IMR-90 (cell line): ENCODE measurements at regions not wholly inside any gene's neighbourhood (a gene's known extent, or its start where the extent isn't known, plus 50 kb on each side); places are given as distances from the start of the nearest gene placed in this dataset.

Experiments
- ATAC-seq: fragments of 200-7000 bp; cut with Tn5 transposase; 2 replicates; pipeline ENCODE4 v1.9.1; 2020; ENCODE audit warnings: low read depth, mild to moderate bottlenecking, moderate library complexity
- BruUV-seq: library from RNA; stranded (reverse); fragments of 400-500 nt; replicated peaks from 2 replicates; lab custom pipeline; 2021; lab: Mats Ljungman, UMichigan
- CTCF ChIA-PET: fragments of 300-600 bp; formaldehyde crosslinking; extraction: SDS; loops from one replicate; lab custom pipeline; 2021; ENCODE audit warnings: antibody characterized with exemption; lab: Yijun Ruan, JAX
- POLR2A ChIA-PET: fragments of 300-600 bp; sonication (Branson Sonifier 250); formaldehyde crosslinking; loops from one replicate; lab custom pipeline; 2022; ENCODE audit warnings: antibody characterized with exemption; ENCODE audit not compliant: unreplicated experiment; lab: Charles Lee
- DNase-seq: peaks from one replicate; pipeline ENCODE4 v3.0.0; 2013
- H2AFZ ChIP-seq: replicated peaks from 2 replicates; pipeline ENCODE3; 2013; ENCODE audit warnings: low read length, mild to moderate bottlenecking; ENCODE audit not compliant: poor library complexity
- H2AK5ac ChIP-seq: 2 replicates; pipeline ENCODE4 v1.6.1; 2013; ENCODE audit warnings: low read depth, low read length, inconsistent platforms
- H2AK9ac ChIP-seq: replicated peaks from 2 replicates; pipeline ENCODE3; 2013; ENCODE audit warnings: mild to moderate bottlenecking, low read depth, low read length, moderate library complexity; ENCODE audit not compliant: poor library complexity
- H2BK120ac ChIP-seq: 2 replicates; pipeline ENCODE4 v1.6.1; 2013; ENCODE audit warnings: low read depth, low read length, inconsistent platforms
- H2BK15ac ChIP-seq: 3 replicates; pipeline ENCODE4 v1.6.1; 2013; ENCODE audit warnings: low read depth, low read length, inconsistent platforms
- H2BK20ac ChIP-seq: 2 replicates; pipeline ENCODE4 v1.6.1; 2013; ENCODE audit warnings: low read depth, mild to moderate bottlenecking, inconsistent platforms, low read length, moderate library complexity
- H2BK5ac ChIP-seq: 2 replicates; pipeline ENCODE4 v1.6.1; 2013; ENCODE audit warnings: mild to moderate bottlenecking, low read depth, low read length, inconsistent platforms; ENCODE audit not compliant: poor library complexity, severe bottlenecking
- H3K14ac ChIP-seq: replicated peaks from 2 replicates; pipeline ENCODE4 v1.6.1; 2013; ENCODE audit warnings: low read depth, low read length, inconsistent platforms
- H3K18ac ChIP-seq: 2 replicates; pipeline ENCODE4 v1.6.1; 2013; ENCODE audit warnings: low read depth, low read length, control low read depth
- H3K23ac ChIP-seq: 2 replicates; pipeline ENCODE4 v1.6.1; 2013; ENCODE audit warnings: low read depth, low read length, inconsistent platforms
- H3K27ac ChIP-seq: 2 replicates; pipeline ENCODE4 v1.5.1; 2013; ENCODE audit warnings: mild to moderate bottlenecking, control low read depth, low read length; ENCODE audit not compliant: insufficient read depth
- H3K27me3 ChIP-seq: 2 replicates; pipeline ENCODE4 v1.6.1; 2013; ENCODE audit warnings: low read length; ENCODE audit not compliant: control insufficient read depth, insufficient read depth
- H3K36me3 ChIP-seq: 2 replicates; pipeline ENCODE4 v1.6.1; 2013; ENCODE audit warnings: low read length, mixed read lengths; ENCODE audit not compliant: control insufficient read depth, insufficient read depth
- H3K4ac ChIP-seq: 2 replicates; pipeline ENCODE4 v1.6.1; 2013; ENCODE audit warnings: low read depth, low read length, inconsistent platforms
- H3K4me1 ChIP-seq: 2 replicates; pipeline ENCODE4 v1.6.1; 2013; ENCODE audit warnings: low read length, mixed read lengths; ENCODE audit not compliant: control insufficient read depth, insufficient read depth
- H3K4me2 ChIP-seq: 2 replicates; pipeline ENCODE4 v1.6.1; 2013; ENCODE audit warnings: low read depth, mild to moderate bottlenecking, control low read depth, low read length, moderate library complexity
- H3K4me3 ChIP-seq: 2 replicates; pipeline ENCODE4 v1.5.1; 2013; ENCODE audit warnings: low read depth, mild to moderate bottlenecking, control low read depth, low read length, moderate library complexity; ENCODE audit not compliant: insufficient read depth
- H3K56ac ChIP-seq: 2 replicates; pipeline ENCODE4 v1.6.1; 2013; ENCODE audit warnings: low read length, inconsistent platforms; ENCODE audit not compliant: insufficient read depth; ENCODE audit errors: extremely low read depth
- H3K79me1 ChIP-seq, 2 experiments: 2 replicates each; pipeline ENCODE4 v1.6.1; 2013; ENCODE audit warnings: low read length in 2 of 2, inconsistent platforms in 1 of 2, low read depth in 1 of 2
- H3K9ac ChIP-seq: 2 replicates; pipeline ENCODE4 v1.6.1; 2013; ENCODE audit warnings: low read depth, low read length, control low read depth
- H3K9me1 ChIP-seq: 2 replicates; pipeline ENCODE4 v1.6.1; 2013; ENCODE audit warnings: low read length, inconsistent platforms; ENCODE audit not compliant: insufficient read depth
- H3K9me3 ChIP-seq: 2 replicates; pipeline ENCODE4 v1.6.1; 2013; ENCODE audit warnings: low read length; ENCODE audit not compliant: control insufficient read depth, insufficient read depth
- H4K20me1 ChIP-seq: 2 replicates; pipeline ENCODE4 v1.6.1; 2013; ENCODE audit warnings: low read length, inconsistent platforms; ENCODE audit not compliant: insufficient read depth
- H4K5ac ChIP-seq: 2 replicates; pipeline ENCODE4 v1.6.1; 2013; ENCODE audit warnings: mild to moderate bottlenecking, low read depth, low read length, control low read depth
- H4K8ac ChIP-seq, 2 experiments: 2 replicates each; pipeline ENCODE4 v1.6.1; 2013; ENCODE audit warnings: low read depth in 2 of 2, low read length in 2 of 2, control low read depth in 1 of 2, inconsistent platforms in 1 of 2
- H4K91ac ChIP-seq: 2 replicates; pipeline ENCODE4 v1.6.1; 2013; ENCODE audit warnings: low read depth, low read length, inconsistent platforms; ENCODE audit not compliant: insufficient read depth
- CEBPB ChIP-seq: IDR thresholded peaks from 2 replicates; pipeline ENCODE4 v1.6.1; 2012; ENCODE audit warnings: low read depth, low read length, improper control_type of control experiment
- CTCF ChIP-seq: conservative IDR thresholded peaks from 2 replicates; pipeline ENCODE4 v1.5.1; 2012; ENCODE audit warnings: mild to moderate bottlenecking, low read depth, low read length, improper control_type of control experiment
- ELK1 ChIP-seq: fragments of 150-350 bp; IDR thresholded peaks from 2 replicates; pipeline ENCODE4 v1.6.1; 2016; ENCODE audit warnings: low read depth, mild to moderate bottlenecking, low read length, moderate library complexity, borderline replicate concordance
- NFE2L2 ChIP-seq: fragments of 150-350 bp; IDR thresholded peaks from 2 replicates; pipeline ENCODE4 v1.6.1; 2016; ENCODE audit warnings: low read depth, mild to moderate bottlenecking, low read length
- RAD21 ChIP-seq: IDR thresholded peaks from 2 replicates; pipeline ENCODE4 v1.6.1; 2012; ENCODE audit warnings: low read length, improper control_type of control experiment
- RFX5 ChIP-seq: IDR thresholded peaks from 2 replicates; pipeline ENCODE4 v1.8.0; 2012; ENCODE audit warnings: low read depth, mild to moderate bottlenecking, low read length, moderate library complexity
- SMC3 ChIP-seq: fragments of 150-350 bp; IDR thresholded peaks from 2 replicates; pipeline ENCODE4 v1.6.1; 2016; ENCODE audit warnings: low read depth, mild to moderate bottlenecking, antibody characterized with exemption, low read length, moderate library complexity
- WGBS, 2 experiments: methylation state at CpG; one replicate each; pipeline versions ENCODE4 v1.1.5 to v1.1.7; 2013; ENCODE audit warnings: missing lambda C conversion rate in 2 of 2; ENCODE audit not compliant: insufficient read length in 1 of 2; ENCODE audit errors: extremely low coverage in 2 of 2; 5-methylcytosine and 5-hydroxymethylcytosine counted together
- dilution Hi-C: fragments of 300-500 bp; cut with HindIII; formaldehyde crosslinking; loops from one replicate; pipeline ENCODE4 v1.14.3; 2018; ENCODE audit warnings: low sequenced_read_pairs; ENCODE audit not compliant: unreplicated experiment
- in situ Hi-C: fragments of 300-500 bp; cut with MboI; formaldehyde crosslinking; loops from 3 replicates; pipeline ENCODE4 v1.14.3; 2019; ENCODE audit warnings: low sequenced_read_pairs, inconsistent platforms, mixed read lengths
- intact Hi-C: fragments of 100-400 bp; cut with micrococcal nuclease; formaldehyde crosslinking; loops from 2 replicates; pipeline ENCODE4 v1.10.0; 2022

- H2BK15ac ChIP-seq: no peak overlapping the region
- H3K4me2 ChIP-seq: no peak overlapping the region
- no peak overlapping the region for H3K4ac ChIP-seq
- CTCF ChIA-PET: no interaction called here
- no peaks in the 10 kb centered on the region for H3K79me1 ChIP-seq
- H3K18ac ChIP-seq: no peak overlapping the region
- no peaks in the 10 kb centered on the region for H3K36me3 ChIP-seq
- no peaks in the 10 kb centered on the region for H3K9me1 ChIP-seq
- intact Hi-C loops: no loop called here
- no peak overlapping the region for H3K9ac ChIP-seq
- no peaks in the 10 kb centered on the region; the same call in 1 of the 2 replicates for H3K27me3 ChIP-seq
- H3K4me3 ChIP-seq: no peak overlapping the region
- no peak overlapping the region for H4K91ac ChIP-seq
- 40% methylated on average over 1 of the region's 6 CpGs; no CpG with 5 or more reads in 1 of the 2 experiments for WGBS, 2 experiments
- no peak overlapping the region for H3K56ac ChIP-seq
- no peaks in the 10 kb centered on the region for H3K9me3 ChIP-seq
- no peak overlapping the region for H2BK120ac ChIP-seq
- no peaks in the 10 kb centered on the region for H4K20me1 ChIP-seq
- no peak overlapping the region for H4K8ac ChIP-seq
- H3K23ac ChIP-seq: no peak overlapping the region
- no peaks in the 10 kb centered on the region for H3K4me1 ChIP-seq
- H2BK5ac ChIP-seq: no peak overlapping the region
- ATAC-seq: no peak
- in situ Hi-C loops: no loop called here
- no peak overlapping the region for H4K5ac ChIP-seq
- dilution Hi-C loops: no loop called here
- no peak overlapping the region for H2AK5ac ChIP-seq
- H3K14ac ChIP-seq: no peak overlapping the region
- TF ChIP-seq ELK1 (no peak), SMC3 (no peak), RFX5 (no peak), CTCF (no peak), RAD21 (no peak), NFE2L2 (no peak), CEBPB (no peak)
- BruUV-seq: no TSS peak
- H3K27ac ChIP-seq: no peak overlapping the region
- no peak overlapping the region for H2AK9ac ChIP-seq
- no peak for DNase-seq
- no peak overlapping the region for H2BK20ac ChIP-seq
- no peak overlapping the region for H2AFZ ChIP-seq
- POLR2A ChIA-PET: no interaction called here
These were observed 392.1 kb upstream of the PRKCQ start for GRCh38 chr10:6972226-6972625.
